Transverse colon (tissue), 4 donors: ENCODE measurements at regions not wholly inside any gene's neighbourhood (a gene's known extent, or its start where the extent isn't known, plus 50 kb on each side); places are given as distances from the start of the nearest gene placed in this dataset.

Experiments used
- DNase-seq: peaks from one replicate; pipeline ENCODE4 v3.0.0-alpha.2; 2019
- H3K27ac ChIP-seq, 4 donors: fragments of 200-600 bp; sonication (generic); 2 replicates each; pipeline ENCODE4 v1.5.1; 2016 to 2018; ENCODE audit warnings: inconsistent platforms in 4 of 4
- H3K27me3 ChIP-seq: fragments of 200-600 bp; sonication (generic); 2 replicates; pipeline ENCODE4 v1.5.1; 2017; ENCODE audit warnings: inconsistent platforms
- H3K36me3 ChIP-seq, 4 donors: fragments of 200-600 bp; sonication (generic); 2 replicates each; pipeline ENCODE4 v1.5.1; 2017 to 2019; ENCODE audit warnings: inconsistent platforms in 4 of 4
- H3K4me1 ChIP-seq, 4 donors: fragments of 200-600 bp; sonication (generic); 2 replicates each; pipeline ENCODE4 v1.5.1; 2017 to 2020; ENCODE audit warnings: inconsistent platforms in 4 of 4
- H3K4me3 ChIP-seq, 4 donors: fragments of 200-600 bp; sonication (generic); 1 replicate in 1 of 4; 2 replicates in 3 of 4; pipeline versions ENCODE4 v1.5.1 to v1.6.1; 2017 to 2019; ENCODE audit warnings: inconsistent platforms in 4 of 4
- H3K9me3 ChIP-seq, 2 donors: fragments of 200-600 bp; sonication (generic); 2 replicates each; pipeline ENCODE4 v1.5.1; 2017 to 2019; ENCODE audit warnings: inconsistent platforms in 2 of 2
- CTCF ChIP-seq, 5 experiments: fragments of 200-600 bp in 3 of 5; fragments of 450-650 bp in 2 of 5; sonication (generic) in 3 of 5; IDR thresholded peaks; 1 replicate in 2 of 5; 2 replicates in 3 of 5; pipeline ENCODE4 v1.5.1; 2016 to 2017; ENCODE audit warnings: antibody characterized with exemption in 5 of 5, inconsistent platforms in 3 of 5, mild to moderate bottlenecking in 2 of 5, moderate library complexity in 1 of 5
- EP300 ChIP-seq: sonication (generic); formaldehyde crosslinking; IDR thresholded peaks from one replicate; pipeline ENCODE4 v1.6.1; 2017; ENCODE audit warnings: antibody characterized with exemption, low read depth
- POLR2A ChIP-seq: fragments of 450-650 bp; IDR thresholded peaks from one replicate; pipeline ENCODE4 v1.6.1; 2016; ENCODE audit warnings: antibody characterized with exemption, mild to moderate bottlenecking, moderate library complexity
- POLR2AphosphoS5 ChIP-seq, 3 donors: sonication (generic); formaldehyde crosslinking; IDR thresholded peaks; one replicate each; pipeline ENCODE4 v1.6.1; 2016; ENCODE audit warnings: antibody characterized with exemption in 3 of 3
- WGBS, 2 donors: methylation state at CpG; one replicate each; pipeline ENCODE4 v1.1.5; 2018; ENCODE audit warnings: low coverage in 1 of 2; 5-methylcytosine and 5-hydroxymethylcytosine counted together
- in situ Hi-C, 4 donors: fragments of 200-750 bp; cut with MboI; loops; one replicate each; pipeline versions ENCODE4 v1.15.0 to v1.15.1; 2017; ENCODE audit warnings: low sequenced_read_pairs in 3 of 4, low pct_ligation_motif_present in 1 of 4, low pct_unique_long_range_greater_than_20kb in 1 of 4
- intact Hi-C: fragments of 100-400 bp; cut with DNase I; formaldehyde crosslinking; loops from one replicate; pipeline ENCODE4 v1.15.1; 2023; ENCODE audit warnings: low total_unique reads

GRCh38 chr1:239587066-239587465, 200.7 kb downstream of the CHRM3 start:
- no peak overlapping the region for H3K4me3 ChIP-seq
- no peak for DNase-seq
- TF ChIP-seq POLR2A (no peak), POLR2AphosphoS5 (IDR thresholded peaks at IDR 0.05) (no peak), CTCF (IDR thresholded peaks at IDR 0.05) (no peak), EP300 (no peak)
- no peaks in the 10 kb centered on the region for H3K9me3 ChIP-seq
- H3K36me3 ChIP-seq, result no peaks in the 10 kb centered on the region
- intact Hi-C loops (no loop called here), in situ Hi-C loops (no loop called here)
- H3K27ac ChIP-seq, result no peak overlapping the region
- no peaks in the 10 kb centered on the region for H3K27me3 ChIP-seq
- WGBS, 2 donors, result 75 to 76% methylated on average over 4 to 8 of the region's 8 CpGs
- H3K4me1 ChIP-seq, result peaks cover 0 to 6% (median 6%) of the 10 kb centered on the region in 4 donors

GRCh38 chr1:239587574-239588369, 201.4 kb downstream of the CHRM3 start:
- Histone ChIP-seq H3K36me3 (no peaks in the 10 kb centered on the region), H3K4me1 (peaks cover 0 to 6% (median 6%) of the 10 kb centered on the region in 4 donors), H3K4me3 (no peak overlapping the region), H3K27me3 (no peaks in the 10 kb centered on the region), H3K27ac (no peak overlapping the region), H3K9me3 (no peaks in the 10 kb centered on the region)
- no peak for DNase-seq
- no peak for TF ChIP-seq CTCF (IDR thresholded peaks at IDR 0.05)
- no peak for TF ChIP-seq POLR2A
- no peak for TF ChIP-seq POLR2AphosphoS5 (IDR thresholded peaks at IDR 0.05)
- in situ Hi-C loops (no loop called here), intact Hi-C loops (no loop called here)
- WGBS, 2 donors, result 71 to 76% methylated on average over 6 of the region's 6 CpGs

- H3K4me3 ChIP-seq, result no peak overlapping the region
- no peaks in the 10 kb centered on the region for H3K27me3 ChIP-seq
- intact Hi-C loops, result no loop called here
- no peaks in the 10 kb centered on the region for H3K36me3 ChIP-seq
- TF ChIP-seq EP300 (no peak), CTCF (IDR thresholded peaks at IDR 0.05) (no peak), POLR2A (no peak), POLR2AphosphoS5 (IDR thresholded peaks at IDR 0.05) (no peak)
- in situ Hi-C loops, result no loop called here
- H3K4me1 ChIP-seq, result no peaks in the 10 kb centered on the region
- DNase-seq, result no peak
- H3K27ac ChIP-seq, result no peak overlapping the region
- no peaks in the 10 kb centered on the region for H3K9me3 ChIP-seq
Measured at GRCh38 chr1:239590556-239590955, 204.2 kb downstream of the CHRM3 start.

- TF ChIP-seq CTCF (IDR thresholded peaks at IDR 0.05) (no peak), POLR2A (no peak), EP300 (no peak), POLR2AphosphoS5 (IDR thresholded peaks at IDR 0.05) (no peak)
- WGBS, 2 donors, result 93 to 94% methylated on average over 4 of the region's 4 CpGs
- Histone ChIP-seq H3K4me1 (no peaks in the 10 kb centered on the region), H3K9me3 (no peaks in the 10 kb centered on the region), H3K27me3 (no peaks in the 10 kb centered on the region), H3K4me3 (no peak overlapping the region), H3K36me3 (no peaks in the 10 kb centered on the region), H3K27ac (no peak overlapping the region)
- in situ Hi-C loops, result no loop called here
- intact Hi-C loops, result no loop called here
- DNase-seq, result no peak
Measured at GRCh38 chr1:239593527-239593926, 207.2 kb downstream of the CHRM3 start.
